Uterus (tissue), 2 donors: ENCODE measurements at regions not wholly inside any gene's neighbourhood (a gene's known extent, or its start where the extent isn't known, plus 50 kb on each side); places are given as distances from the start of the nearest gene placed in this dataset.

Experiments
- POLR2A ChIP-seq, 2 donors: fragments of 450-650 bp; IDR thresholded peaks; one replicate each; pipeline ENCODE4 v1.6.1; 2016; ENCODE audit warnings: antibody characterized with exemption in 2 of 2, mild to moderate bottlenecking in 1 of 2, moderate library complexity in 1 of 2
- TF ChIP-seq, protein P1 (sequence below), 4 experiments: fragments of 200-600 bp in 2 of 4; fragments of 450-650 bp in 2 of 4; sonication (generic) in 2 of 4; IDR thresholded peaks; one replicate each; pipeline ENCODE4 v1.5.1; 2016 to 2019; ENCODE audit warnings: antibody characterized with exemption in 4 of 4, mild to moderate bottlenecking in 2 of 4, moderate library complexity in 1 of 4

DNA sequence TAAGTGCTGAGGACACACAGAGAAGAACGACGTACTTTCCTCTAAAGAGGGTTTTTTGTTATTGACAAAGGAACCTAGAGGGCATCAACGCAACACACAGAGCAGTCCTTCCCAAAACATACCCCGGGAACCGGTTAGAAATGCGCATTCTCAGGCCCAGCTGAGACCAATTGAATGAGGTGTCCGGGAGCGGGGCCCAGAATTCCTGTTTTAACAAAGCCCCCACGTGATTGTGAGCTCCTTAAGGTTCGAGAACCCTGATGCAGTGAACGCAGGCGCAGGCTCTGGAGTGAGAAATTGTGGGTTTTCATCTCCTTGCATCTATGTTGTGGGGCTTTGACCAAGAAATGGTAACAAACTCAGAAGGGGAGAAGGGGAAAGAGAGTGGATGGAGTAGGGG is 51.0 kb upstream of the TBX3 start:
- TF ChIP-seq, protein P1, sequence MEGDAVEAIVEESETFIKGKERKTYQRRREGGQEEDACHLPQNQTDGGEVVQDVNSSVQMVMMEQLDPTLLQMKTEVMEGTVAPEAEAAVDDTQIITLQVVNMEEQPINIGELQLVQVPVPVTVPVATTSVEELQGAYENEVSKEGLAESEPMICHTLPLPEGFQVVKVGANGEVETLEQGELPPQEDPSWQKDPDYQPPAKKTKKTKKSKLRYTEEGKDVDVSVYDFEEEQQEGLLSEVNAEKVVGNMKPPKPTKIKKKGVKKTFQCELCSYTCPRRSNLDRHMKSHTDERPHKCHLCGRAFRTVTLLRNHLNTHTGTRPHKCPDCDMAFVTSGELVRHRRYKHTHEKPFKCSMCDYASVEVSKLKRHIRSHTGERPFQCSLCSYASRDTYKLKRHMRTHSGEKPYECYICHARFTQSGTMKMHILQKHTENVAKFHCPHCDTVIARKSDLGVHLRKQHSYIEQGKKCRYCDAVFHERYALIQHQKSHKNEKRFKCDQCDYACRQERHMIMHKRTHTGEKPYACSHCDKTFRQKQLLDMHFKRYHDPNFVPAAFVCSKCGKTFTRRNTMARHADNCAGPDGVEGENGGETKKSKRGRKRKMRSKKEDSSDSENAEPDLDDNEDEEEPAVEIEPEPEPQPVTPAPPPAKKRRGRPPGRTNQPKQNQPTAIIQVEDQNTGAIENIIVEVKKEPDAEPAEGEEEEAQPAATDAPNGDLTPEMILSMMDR (IDR thresholded peaks at IDR 0.05) = no peak
- no peak for TF ChIP-seq POLR2A (IDR thresholded peaks at IDR 0.05)
